NCI-H1436 treated with DMSO at 0.1 percent for 48 hours (cell line): ENCODE measurements at regions not wholly inside any gene's neighbourhood (a gene's known extent, or its start where the extent isn't known, plus 50 kb on each side); places are given as distances from the start of the nearest gene placed in this dataset.

Experiments used
- DNase-seq: peaks from one replicate; lab custom pipeline; 2025; lab: John Stamatoyannopoulos, UW

- DNase-seq: no peak
Measured at GRCh38 chr5:74288448-74289108, 351.9 kb downstream of the ENC1 start.

GRCh38 chr5:74288038-74288437, 352.5 kb downstream of the ENC1 start:
- no peak for DNase-seq

- DNase-seq: no peak
Measured at GRCh38 chr5:74286734-74287695, 353.5 kb downstream of the ENC1 start.

GRCh38 chr5:74285675-74286280, 354.8 kb downstream of the ENC1 start:
- no peak for DNase-seq

- no peak for DNase-seq
Measured at GRCh38 chr5:74282490-74282889, 358.0 kb downstream of the ENC1 start.

- no peak for DNase-seq
Measured at GRCh38 chr5:74281166-74281565, 359.4 kb downstream of the ENC1 start.

GRCh38 chr5:74280306-74280705, 360.2 kb downstream of the ENC1 start:
- no peak for DNase-seq

- DNase-seq: no peak
Measured at GRCh38 chr5:74279244-74279643, 361.3 kb downstream of the ENC1 start.

- DNase-seq: no peak
Measured at GRCh38 chr5:74277418-74277817, 363.1 kb downstream of the ENC1 start.

GRCh38 chr5:74275171-74275992, 365.1 kb downstream of the ENC1 start:
- no peak for DNase-seq

GRCh38 chr5:74274326-74274725, 366.2 kb downstream of the ENC1 start:
- DNase-seq: no peak

- DNase-seq: no peak
Measured at GRCh38 chr5:74272831-74273451, 367.6 kb downstream of the ENC1 start.

- DNase-seq: no peak
Measured at GRCh38 chr5:74272024-74272775, 368.3 kb downstream of the ENC1 start.

- DNase-seq: no peak
Measured at GRCh38 chr5:74268297-74268696, 372.2 kb downstream of the ENC1 start.

- DNase-seq: no peak
Measured at GRCh38 chr5:74266836-74267235, 373.7 kb downstream of the ENC1 start.

GRCh38 chr5:74266132-74266531, 374.4 kb downstream of the ENC1 start:
- no peak for DNase-seq

GRCh38 chr5:74262544-74263207, 377.9 kb downstream of the ENC1 start:
- no peak for DNase-seq

- DNase-seq: no peak
Measured at GRCh38 chr5:74261866-74262265, 378.7 kb downstream of the ENC1 start.

- DNase-seq: no peak
Measured at GRCh38 chr5:74261421-74261820, 379.1 kb downstream of the ENC1 start.

- DNase-seq: no peak
Measured at GRCh38 chr5:74259572-74259971, 381.0 kb downstream of the ENC1 start.
